GM18508 (cell line): ENCODE measurements at regions not wholly inside any gene's neighbourhood (a gene's known extent, or its start where the extent isn't known, plus 50 kb on each side); places are given as distances from the start of the nearest gene placed in this dataset.

Experiments used
- ATAC-seq: cut with Tn5 transposase; IDR thresholded peaks from one replicate; pipeline ENCODE4 v1.9.1; 2021; ENCODE audit warnings: moderate number of reproducible peaks; ENCODE audit not compliant: insufficient read depth, unreplicated experiment

GRCh38 chr6:2542858-2543218 lies 207.9 kb downstream of the MYLK4 start:
- peak; percentile 77 for ATAC-seq

- no peak for ATAC-seq
Observed at GRCh38 chr6:2542101-2542857, 208.4 kb downstream of the MYLK4 start.

GRCh38 chr6:2536451-2536850 lies 214.3 kb downstream of the MYLK4 start:
- ATAC-seq, result no peak

- ATAC-seq, result no peak
Observed at GRCh38 chr6:2535506-2535905, 215.2 kb downstream of the MYLK4 start.

- no peak for ATAC-seq
Observed at GRCh38 chr6:2534406-2535042, 216.2 kb downstream of the MYLK4 start.

GRCh38 chr6:2531426-2532215 lies 219.1 kb downstream of the MYLK4 start:
- ATAC-seq, result no peak

GRCh38 chr6:2529211-2529719 lies 221.5 kb downstream of the MYLK4 start:
- no peak for ATAC-seq

- ATAC-seq, result no peak
Observed at GRCh38 chr6:2528156-2528555, 222.6 kb downstream of the MYLK4 start.

GRCh38 chr6:2526766-2527165 lies 224.0 kb downstream of the MYLK4 start:
- no peak for ATAC-seq

GRCh38 chr6:2524090-2524489 lies 226.6 kb downstream of the MYLK4 start:
- ATAC-seq, result no peak

- no peak for ATAC-seq
Observed at GRCh38 chr6:2523061-2523460, 227.7 kb downstream of the MYLK4 start.

- ATAC-seq, result no peak
Observed at GRCh38 chr6:2522521-2522920, 228.2 kb downstream of the MYLK4 start.

- no peak for ATAC-seq
Observed at GRCh38 chr6:2517855-2518473, 232.8 kb downstream of the MYLK4 start.

GRCh38 chr6:2517401-2517800 lies 233.3 kb downstream of the MYLK4 start:
- ATAC-seq, result no peak

- no peak for ATAC-seq
Observed at GRCh38 chr6:2516059-2516458, 234.7 kb downstream of the MYLK4 start.

GRCh38 chr6:2514965-2515543 lies 235.7 kb downstream of the MYLK4 start:
- no peak for ATAC-seq

- ATAC-seq, result no peak
Observed at GRCh38 chr6:2512802-2513201, 237.9 kb downstream of the MYLK4 start.

GRCh38 chr6:2510316-2510715 lies 240.4 kb downstream of the MYLK4 start:
- ATAC-seq, result no peak

GRCh38 chr6:2509711-2510110 lies 241.0 kb downstream of the MYLK4 start:
- ATAC-seq, result no peak

- ATAC-seq, result no peak
Observed at GRCh38 chr6:2508071-2508470, 242.7 kb downstream of the MYLK4 start.
